Mucosa of descending colon (tissue), 3 donors: ENCODE measurements at regions not wholly inside any gene's neighbourhood (a gene's known extent, or its start where the extent isn't known, plus 50 kb on each side); places are given as distances from the start of the nearest gene placed in this dataset.

ENCODE experiments used
- ATAC-seq: fragments of 200-7000 bp; cut with Tn5 transposase; one replicate; pipeline ENCODE4 v1.9.1; 2020; ENCODE audit warnings: mild to moderate bottlenecking, moderate library complexity
- DNase-seq, 3 donors: peaks; one replicate each; pipeline ENCODE4 v3.0.0-alpha.2; 2020
- H3K36me3 ChIP-seq: fragments of 200-600 bp; one replicate; pipeline ENCODE4 v1.8.0; 2021; ENCODE audit warnings: low read depth, mild to moderate bottlenecking
- H3K4me1 ChIP-seq: fragments of 200-600 bp; one replicate; pipeline ENCODE4 v1.8.0; 2021; ENCODE audit warnings: low read depth, mild to moderate bottlenecking
- H3K4me3 ChIP-seq: fragments of 200-600 bp; one replicate; pipeline ENCODE4 v1.8.0; 2021; ENCODE audit warnings: mild to moderate bottlenecking
- H3K9me3 ChIP-seq: fragments of 200-600 bp; one replicate; pipeline ENCODE4 v1.8.0; 2021; ENCODE audit warnings: mild to moderate bottlenecking
- CTCF ChIP-seq: fragments of 200-600 bp; IDR thresholded peaks from one replicate; pipeline ENCODE4 v1.8.0; 2022; ENCODE audit warnings: antibody characterized with exemption, mild to moderate bottlenecking
- intact Hi-C, 2 donors: fragments of 100-400 bp; cut with DNase I in 1 of 2; cut with micrococcal nuclease in 1 of 2; formaldehyde crosslinking; loops; one replicate each; pipeline versions ENCODE4 v1.11.0 to v1.11.1; 2022; cut with DNase I, micrococcal nuclease
- donor health status: DM: no; HTN: no; CAD: no; lungs with moderate emphysema.
- donor health status: DM: no; HTN: no; CAD: no.
- donor health status: DM: no; HTN: yes; CAD: no.

GRCh38 chr15:26082221-26083109, 219.3 kb upstream of the ATP10A start:
- no peaks in the 10 kb centered on the region for H3K9me3 ChIP-seq
- H3K4me3 ChIP-seq: peak overlapping the region; percentile 25
- intact Hi-C loops: no loop called here
- no peaks in the 10 kb centered on the region for H3K36me3 ChIP-seq
- peak; percentile 94 to 95 (median 94) for DNase-seq
- TF ChIP-seq CTCF: no peak
- ATAC-seq: peak; percentile 99
- no peaks in the 10 kb centered on the region for H3K4me1 ChIP-seq

GRCh38 chr15:26081758-26082220, 218.7 kb upstream of the ATP10A start:
- no peaks in the 10 kb centered on the region for H3K36me3 ChIP-seq
- no peaks in the 10 kb centered on the region for H3K9me3 ChIP-seq
- H3K4me3 ChIP-seq: peak overlapping the region; percentile 25
- intact Hi-C loops: no loop called here
- DNase-seq: no peak
- no peak for TF ChIP-seq CTCF
- H3K4me1 ChIP-seq: no peaks in the 10 kb centered on the region
- no peak for ATAC-seq

- Histone ChIP-seq H3K4me3 (no peak overlapping the region), H3K4me1 (no peaks in the 10 kb centered on the region), H3K36me3 (no peaks in the 10 kb centered on the region), H3K9me3 (no peaks in the 10 kb centered on the region)
- intact Hi-C loops: no loop called here
- ATAC-seq: no peak
- no peak for DNase-seq
- TF ChIP-seq CTCF: no peak
Measured at GRCh38 chr15:26075770-26076169, 212.6 kb upstream of the ATP10A start.

- H3K9me3 ChIP-seq: no peaks in the 10 kb centered on the region
- no peak for ATAC-seq
- intact Hi-C loops: no loop called here
- H3K4me3 ChIP-seq: no peak overlapping the region
- no peak for TF ChIP-seq CTCF
- DNase-seq: no peak
- H3K4me1 ChIP-seq: no peaks in the 10 kb centered on the region
- no peaks in the 10 kb centered on the region for H3K36me3 ChIP-seq
Measured at GRCh38 chr15:26073430-26074333, 210.6 kb upstream of the ATP10A start.

GRCh38 chr15:26070095-26070532, 207.0 kb upstream of the ATP10A start:
- intact Hi-C loops: no loop called here
- ATAC-seq (no peak), DNase-seq (no peak)
- Histone ChIP-seq H3K36me3 (no peaks in the 10 kb centered on the region), H3K9me3 (no peaks in the 10 kb centered on the region), H3K4me3 (no peak overlapping the region), H3K4me1 (no peaks in the 10 kb centered on the region)
- TF ChIP-seq CTCF: no peak
